Endothelial cell of umbilical vein (primary cell): ENCODE measurements at regions not wholly inside any gene's neighbourhood (a gene's known extent, or its start where the extent isn't known, plus 50 kb on each side); places are given as distances from the start of the nearest gene placed in this dataset.
"Not testable (repeated sequence)": the region's sequence is repeated elsewhere in the genome, so short reads cannot be mapped to it uniquely, and the experiment has no call there.

Experiments used
- BruUV-seq: library from RNA; stranded (reverse); fragments of 400-500 nt; replicated peaks from 2 replicates; lab custom pipeline; 2021; lab: Mats Ljungman, UMichigan
- CTCF ChIA-PET: fragments of 300-600, 350-600 bp; sonication (Branson Sonifier 250); formaldehyde crosslinking; loops from one replicate; lab custom pipeline; 2021; ENCODE audit warnings: antibody characterized with exemption, inconsistent platforms; lab: Charles Lee
- POLR2A ChIA-PET: fragments of 300-600, 350-600 bp; sonication (Branson Sonifier 250); formaldehyde crosslinking; loops from one replicate; lab custom pipeline; 2021; ENCODE audit warnings: antibody characterized with exemption, inconsistent platforms; lab: Charles Lee
- DNase-seq: peaks from one replicate; pipeline ENCODE4 v3.0.0-alpha.2; 2011; ENCODE audit warnings: low read depth, low spot score
- FAIRE-seq: peaks from 2 replicates; lab custom pipeline; 2011; peaks lifted over from hg19 to GRCh38; lab: Jason Lieb, UNC
- H2AFZ ChIP-seq: 2 replicates; pipeline ENCODE4 v1.6.0; 2012; ENCODE audit warnings: low read depth, low read length, control low read depth, inconsistent platforms
- H3K27ac ChIP-seq: 2 replicates; pipeline ENCODE4 v1.5.1; 2011; ENCODE audit warnings: low read depth, mild to moderate bottlenecking, control low read depth, low read length, moderate library complexity; ENCODE audit not compliant: insufficient read depth
- H3K27me3 ChIP-seq, 2 experiments: 2 replicates each; pipeline versions ENCODE4 v1.6.0 to v1.6.1; 2011; ENCODE audit warnings: low read length in 2 of 2, mixed read lengths in 1 of 2; ENCODE audit not compliant: control insufficient read depth in 2 of 2, insufficient read depth in 2 of 2
- H3K36me3 ChIP-seq, 2 experiments: 2 replicates in 1 of 2; 3 replicates in 1 of 2; pipeline ENCODE4 v1.5.1; 2011; ENCODE audit warnings: low read length in 2 of 2, mild to moderate bottlenecking in 1 of 2, moderate library complexity in 1 of 2; ENCODE audit not compliant: control insufficient read depth in 2 of 2, insufficient read depth in 2 of 2; ENCODE audit errors: extremely low read depth in 1 of 2
- H3K4me1 ChIP-seq: 3 replicates; pipeline ENCODE4 v1.5.1; 2011; ENCODE audit warnings: mild to moderate bottlenecking, low read length; ENCODE audit not compliant: control insufficient read depth, insufficient read depth; ENCODE audit errors: extremely low read depth
- H3K4me2 ChIP-seq: 2 replicates; pipeline ENCODE4 v1.6.1; 2011; ENCODE audit warnings: low read length, control low read depth, mixed read lengths; ENCODE audit not compliant: insufficient read depth
- H3K4me3 ChIP-seq, 3 experiments: fragments of 200-600 bp in 1 of 3; sonication (generic), shearing (Covaris generic) in 1 of 3; replicated peaks in 1 of 3; 2 replicates each; pipeline ENCODE4 v1.5.1; 2011 to 2016; ENCODE audit warnings: control low read depth in 3 of 3, low read length in 3 of 3, mild to moderate bottlenecking in 2 of 3, inconsistent platforms in 1 of 3, low read depth in 1 of 3, moderate library complexity in 1 of 3; ENCODE audit not compliant: insufficient read depth in 1 of 3
- H3K79me2 ChIP-seq: 2 replicates; pipeline ENCODE4 v1.6.0; 2012; ENCODE audit warnings: low read length, inconsistent platforms; ENCODE audit not compliant: control insufficient read depth, insufficient read depth
- H3K9ac ChIP-seq: replicated peaks from 2 replicates; pipeline ENCODE3; 2011; ENCODE audit warnings: low read length, control low read depth; ENCODE audit not compliant: insufficient read depth; ENCODE audit errors: extremely low read depth
- H3K9me1 ChIP-seq: replicated peaks from 3 replicates; pipeline ENCODE4 v1.6.0; 2011; ENCODE audit warnings: mild to moderate bottlenecking, low read length; ENCODE audit not compliant: control insufficient read depth, insufficient read depth; ENCODE audit errors: extremely low read depth
- H3K9me3 ChIP-seq: replicated peaks from 2 replicates; pipeline ENCODE4 v1.5.1; 2012; ENCODE audit warnings: low read length, inconsistent platforms; ENCODE audit not compliant: control insufficient read depth, insufficient read depth
- H4K20me1 ChIP-seq: replicated peaks from 2 replicates; pipeline ENCODE3; 2011; ENCODE audit warnings: mild to moderate bottlenecking, low read length; ENCODE audit not compliant: control insufficient read depth, insufficient read depth; ENCODE audit errors: extremely low read depth
- EZH2 ChIP-seq: IDR thresholded peaks from 2 replicates; pipeline ENCODE4 v1.6.1; 2012; ENCODE audit warnings: borderline replicate concordance, low read depth, mild to moderate bottlenecking, moderate library complexity, low read length, inconsistent platforms; ENCODE audit not compliant: severe bottlenecking
- FOS ChIP-seq: IDR thresholded peaks from 2 replicates; pipeline ENCODE4 v1.6.1; 2011; ENCODE audit warnings: mild to moderate bottlenecking, low read length, moderate library complexity, borderline replicate concordance; ENCODE audit not compliant: insufficient read depth
- GATA2 ChIP-seq: IDR thresholded peaks from 2 replicates; pipeline ENCODE4 v1.7.0; 2011; ENCODE audit warnings: low read depth, mild to moderate bottlenecking, moderate library complexity, mixed read lengths, low read length; ENCODE audit not compliant: insufficient read length, insufficient read depth
- MAX ChIP-seq: IDR thresholded peaks from 2 replicates; pipeline ENCODE4 v1.6.1; 2011; ENCODE audit not compliant: insufficient read depth, insufficient read length
- MYC ChIP-seq: IDR thresholded peaks from one replicate; pipeline ENCODE4 v1.6.1; 2011; ENCODE audit warnings: mild to moderate bottlenecking, low read depth, low read length
- POLR2AphosphoS5 ChIP-seq: IDR thresholded peaks from 2 replicates; pipeline ENCODE4 v1.6.1; 2012; ENCODE audit warnings: low read depth, mild to moderate bottlenecking, control low read depth, low read length, moderate library complexity; ENCODE audit not compliant: insufficient read depth
- dilution Hi-C: fragments of 300-500 bp; cut with MboI; formaldehyde crosslinking; loops from one replicate; pipeline ENCODE4 v1.15.0; 2019; ENCODE audit warnings: low sequenced_read_pairs; ENCODE audit not compliant: extremely low pct_ligation_motif_present
- intact Hi-C: fragments of 100-400 bp; cut with micrococcal nuclease; formaldehyde crosslinking; loops from one replicate; pipeline ENCODE4 v1.10.0; 2022

GRCh38 chr11:87767615-87768014 is 407.6 kb downstream of the RAB38 start:
- no peak for DNase-seq
- no peak overlapping the region for H3K27ac ChIP-seq
- H3K4me1 ChIP-seq = no peaks in the 10 kb centered on the region
- no peaks in the 10 kb centered on the region for H3K36me3 ChIP-seq
- ChIA-PET CTCF (no interaction called here), POLR2A (no interaction called here)
- H3K9ac ChIP-seq = no peak overlapping the region
- no peak overlapping the region for H3K4me3 ChIP-seq
- H3K27me3 ChIP-seq = no peaks in the 10 kb centered on the region
- no TSS peak for BruUV-seq
- intact Hi-C loops = no loop called here
- no peaks in the 10 kb centered on the region for H3K79me2 ChIP-seq
- H3K9me1 ChIP-seq = no peaks in the 10 kb centered on the region
- H2AFZ ChIP-seq = no peak overlapping the region
- no peak for TF ChIP-seq GATA2
- no peak for TF ChIP-seq EZH2
- TF ChIP-seq FOS = no peak
- no peak for TF ChIP-seq MYC
- no peak for TF ChIP-seq MAX
- no peak for TF ChIP-seq POLR2AphosphoS5
- FAIRE-seq = no peak
- dilution Hi-C loops = no loop called here
- H3K9me3 ChIP-seq = no peaks in the 10 kb centered on the region
- H4K20me1 ChIP-seq = no peaks in the 10 kb centered on the region
- H3K4me2 ChIP-seq = no peak overlapping the region

GRCh38 chr11:87764075-87764474 is 411.2 kb downstream of the RAB38 start:
- FAIRE-seq, H3K79me2 ChIP-seq, H3K4me3 ChIP-seq, H3K9me1 ChIP-seq, H3K27ac ChIP-seq, H2AFZ ChIP-seq, POLR2A ChIA-PET, H3K4me1 ChIP-seq, BruUV-seq, CTCF ChIA-PET, H4K20me1 ChIP-seq, H3K27me3 ChIP-seq, DNase-seq, H3K36me3 ChIP-seq, H3K9me3 ChIP-seq, dilution Hi-C loops, intact Hi-C loops, H3K9ac ChIP-seq, H3K4me2 ChIP-seq: not testable (repeated sequence)
